Epidermal melanocyte (primary cell): ENCODE measurements at regions not wholly inside any gene's neighbourhood (a gene's known extent, or its start where the extent isn't known, plus 50 kb on each side); places are given as distances from the start of the nearest gene placed in this dataset.

Experiments used
- DNase-seq: peaks from one replicate; pipeline ENCODE4 v3.0.0; 2011; ENCODE audit warnings: low spot score; ENCODE audit not compliant: insufficient read length

DNA sequence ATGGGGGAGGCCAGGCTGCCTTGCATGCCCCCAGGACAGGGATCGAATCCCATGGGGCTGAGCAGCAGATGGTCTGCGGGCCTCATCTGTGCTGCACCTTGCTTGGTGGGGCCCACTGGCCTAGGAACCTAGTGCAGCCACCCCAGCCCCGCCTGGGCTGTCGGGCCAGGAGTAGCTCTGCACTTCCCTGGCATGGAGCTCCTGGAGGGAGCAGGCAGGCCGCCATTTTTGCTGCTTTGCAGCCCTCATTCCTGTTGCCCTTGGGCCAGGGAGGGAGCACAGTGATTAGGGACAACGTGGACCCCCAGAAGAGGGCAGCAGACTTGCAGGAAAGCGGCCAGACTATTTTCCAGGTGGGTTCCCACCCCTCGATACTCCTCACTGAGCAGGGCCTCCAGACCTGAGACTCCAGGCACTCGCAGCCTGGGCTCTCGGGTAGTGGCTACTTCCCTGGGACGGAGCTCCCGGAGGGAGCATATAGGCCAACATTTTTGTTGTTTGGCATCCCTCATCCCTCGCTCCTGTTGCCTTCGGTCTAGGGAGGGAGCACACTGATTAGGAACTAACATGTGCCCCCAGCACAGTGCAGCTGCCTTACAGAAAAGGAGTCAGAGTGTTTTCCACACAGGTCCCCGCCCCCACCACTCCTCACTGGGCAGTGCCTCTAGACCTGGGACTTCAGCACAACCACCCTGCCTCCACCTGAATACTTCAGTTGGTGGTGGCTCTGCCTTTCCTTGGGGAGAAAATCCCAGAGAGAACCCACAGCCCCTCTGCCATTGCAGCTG lies 99.5 kb downstream of the MAIP1 start:
- no peak for DNase-seq

DNA sequence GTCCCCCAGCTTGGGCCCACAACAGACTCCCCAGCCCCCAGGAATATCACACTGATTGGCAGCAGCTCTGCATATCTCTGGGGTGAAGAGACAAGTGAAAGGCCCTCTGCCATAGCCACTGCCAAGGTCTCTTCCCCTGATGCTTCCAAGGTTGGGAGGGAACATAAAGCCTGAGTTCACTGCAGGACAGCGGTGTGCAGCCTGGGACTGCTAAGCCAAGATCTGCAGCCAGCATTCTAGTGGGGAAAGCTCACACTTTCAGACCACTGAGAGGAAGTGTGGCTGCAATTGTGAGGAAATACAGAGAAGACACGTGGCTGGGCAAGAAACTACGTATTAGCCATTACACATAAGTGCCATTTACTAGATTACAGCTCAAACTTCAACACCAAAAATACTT lies 100.7 kb downstream of the MAIP1 start:
- DNase-seq, result no peak

GRCh38 chr2:200063155-200063554 lies 107.8 kb downstream of the MAIP1 start:
- DNase-seq, result no peak

- no peak for DNase-seq
These were observed 109.5 kb downstream of the MAIP1 start for GRCh38 chr2:200064879-200065278.

DNA sequence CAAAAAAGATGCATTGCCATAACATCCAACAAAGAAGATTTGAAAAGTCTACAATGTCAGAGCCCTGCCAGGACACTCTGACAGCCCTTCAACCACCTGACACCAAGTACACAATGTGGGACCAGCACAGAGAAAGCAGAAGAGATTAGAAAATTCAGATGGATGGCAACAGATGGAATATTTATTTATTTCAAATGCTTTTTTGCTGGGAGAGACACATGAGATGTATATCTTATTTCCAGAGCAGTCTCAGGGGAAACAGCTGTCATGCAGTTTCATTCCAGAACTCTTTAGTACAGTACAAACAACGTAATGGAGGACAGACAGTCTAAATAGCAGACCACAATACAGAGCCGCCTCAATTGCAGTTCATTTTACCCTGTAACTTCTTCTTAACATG lies 110.1 kb downstream of the MAIP1 start:
- DNase-seq, result no peak

- DNase-seq, result no peak
These were observed 111.0 kb downstream of the MAIP1 start for GRCh38 chr2:200066417-200066816.

- DNase-seq, result no peak
These were observed 113.3 kb downstream of the MAIP1 start for GRCh38 chr2:200068642-200069041.

DNA sequence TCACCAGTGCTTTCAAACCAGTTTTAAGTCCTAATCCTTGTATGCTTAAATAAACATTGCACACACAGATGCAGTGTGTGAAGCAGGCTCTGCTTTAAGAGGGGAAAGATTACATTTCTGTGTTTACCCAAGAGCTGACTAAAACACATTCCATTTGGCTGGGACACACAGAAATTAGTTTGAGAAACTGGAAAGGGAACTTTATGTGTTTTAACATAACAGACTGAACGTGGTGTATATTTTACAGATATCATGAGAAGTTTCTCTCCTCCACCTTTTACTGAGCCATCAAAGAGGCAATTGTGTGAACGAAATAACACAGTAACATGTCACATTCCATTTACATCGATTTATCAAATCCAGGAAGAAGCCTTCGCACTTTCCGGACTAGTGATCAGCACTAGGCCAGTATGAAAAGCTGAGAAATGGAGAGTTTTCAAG lies 121.8 kb downstream of the MAIP1 start:
- no peak for DNase-seq

DNA sequence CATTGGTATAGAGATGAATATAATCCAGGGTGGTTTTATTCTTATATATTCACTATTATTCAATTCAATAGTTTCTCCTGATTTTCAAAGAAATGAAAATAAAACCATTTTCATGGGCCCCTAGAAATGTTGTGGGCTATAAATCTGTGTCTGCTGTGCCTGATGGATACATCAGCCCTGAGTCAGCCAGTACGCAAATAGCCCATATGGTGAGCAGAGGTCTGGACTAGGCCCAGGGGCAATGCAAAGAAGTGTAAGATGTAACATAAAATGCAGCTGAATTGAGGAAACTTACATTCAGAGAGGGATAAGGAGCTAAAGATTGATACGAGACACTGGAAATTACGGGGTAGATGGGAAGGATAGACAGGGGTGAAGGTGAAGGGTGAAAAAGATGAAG lies 122.5 kb downstream of the MAIP1 start:
- DNase-seq, result no peak

DNA sequence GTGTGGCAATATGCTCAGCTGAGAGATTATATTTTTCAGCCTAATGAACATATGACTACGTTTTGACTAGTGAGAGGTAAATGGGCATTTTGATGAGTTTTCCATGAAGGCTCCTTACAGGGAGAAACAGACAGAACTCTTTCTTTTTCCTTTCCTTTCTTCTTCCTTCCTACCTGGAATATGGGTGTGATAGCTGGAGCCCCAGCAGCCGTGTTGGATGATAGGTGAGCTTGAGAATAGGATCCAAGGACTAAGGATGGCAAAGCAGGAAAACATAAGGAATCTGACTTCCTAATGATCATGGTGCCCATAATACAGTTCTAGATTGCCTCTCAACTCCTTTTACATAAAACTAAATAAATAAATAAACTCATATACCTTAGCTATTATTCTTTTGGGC lies 124.0 kb downstream of the MAIP1 start:
- no peak for DNase-seq

GRCh38 chr2:200081236-200081635 lies 125.9 kb downstream of the MAIP1 start:
- DNase-seq, result no peak

DNA sequence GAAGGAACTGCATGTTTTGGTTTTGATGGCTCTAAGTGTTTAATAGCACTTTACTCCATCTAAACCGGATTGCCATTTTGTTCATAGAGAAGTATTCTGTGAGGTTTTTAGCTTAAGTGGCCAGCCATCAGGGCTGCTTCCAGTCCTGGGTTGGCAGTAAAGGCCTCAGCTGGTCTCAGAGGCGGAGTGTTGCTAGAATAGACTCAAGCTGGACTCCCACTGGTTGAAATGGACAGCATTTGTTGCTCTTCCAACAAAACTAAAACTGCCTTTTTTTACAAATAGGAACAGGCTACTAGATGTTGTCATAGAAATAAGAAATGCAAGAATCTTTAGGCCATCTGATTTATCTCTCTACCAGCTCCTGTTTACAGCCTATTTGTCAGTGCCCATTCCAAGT lies 126.4 kb downstream of the MAIP1 start:
- no peak for DNase-seq

DNA sequence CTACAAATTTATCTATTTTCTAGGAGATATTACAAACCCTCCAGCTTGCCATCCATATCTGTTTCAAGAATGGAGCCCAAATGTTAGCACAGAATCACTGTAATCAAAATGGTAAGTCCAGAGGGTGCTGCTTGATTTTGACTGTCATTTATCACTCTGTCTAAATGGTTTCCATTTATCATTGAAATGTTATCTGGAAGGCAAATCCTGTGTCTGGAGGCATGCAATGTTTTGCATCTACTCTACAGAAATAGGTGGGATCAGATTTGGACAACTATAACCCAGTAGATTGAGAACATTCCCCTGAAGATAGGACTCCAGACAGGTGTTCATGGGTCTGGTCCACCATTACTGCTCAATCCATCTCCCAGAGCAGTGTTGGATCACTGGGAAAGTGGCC lies 128.7 kb downstream of the MAIP1 start:
- DNase-seq, result no peak

- no peak for DNase-seq
These were observed 131.5 kb downstream of the MAIP1 start for GRCh38 chr2:200086911-200087310.

DNA sequence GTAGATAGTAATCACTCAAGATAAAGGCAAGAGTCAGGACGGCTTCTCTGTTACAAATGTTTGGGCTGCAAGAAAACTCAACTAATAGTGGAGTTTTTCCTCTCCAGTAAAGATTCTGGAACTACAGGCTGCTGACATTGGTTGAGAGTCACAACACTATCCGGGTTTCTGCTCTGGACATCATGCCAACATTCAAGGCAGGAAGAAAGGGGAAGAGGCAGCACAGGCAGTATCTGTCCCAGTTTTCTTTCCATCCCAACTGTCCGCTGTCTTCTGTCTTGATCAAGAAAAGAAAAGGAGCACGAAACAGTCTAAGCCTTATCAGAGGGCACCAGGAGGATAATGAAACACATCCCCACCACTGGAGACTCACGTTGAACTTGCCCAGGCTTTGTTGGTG lies 132.1 kb downstream of the MAIP1 start:
- DNase-seq, result no peak

DNA sequence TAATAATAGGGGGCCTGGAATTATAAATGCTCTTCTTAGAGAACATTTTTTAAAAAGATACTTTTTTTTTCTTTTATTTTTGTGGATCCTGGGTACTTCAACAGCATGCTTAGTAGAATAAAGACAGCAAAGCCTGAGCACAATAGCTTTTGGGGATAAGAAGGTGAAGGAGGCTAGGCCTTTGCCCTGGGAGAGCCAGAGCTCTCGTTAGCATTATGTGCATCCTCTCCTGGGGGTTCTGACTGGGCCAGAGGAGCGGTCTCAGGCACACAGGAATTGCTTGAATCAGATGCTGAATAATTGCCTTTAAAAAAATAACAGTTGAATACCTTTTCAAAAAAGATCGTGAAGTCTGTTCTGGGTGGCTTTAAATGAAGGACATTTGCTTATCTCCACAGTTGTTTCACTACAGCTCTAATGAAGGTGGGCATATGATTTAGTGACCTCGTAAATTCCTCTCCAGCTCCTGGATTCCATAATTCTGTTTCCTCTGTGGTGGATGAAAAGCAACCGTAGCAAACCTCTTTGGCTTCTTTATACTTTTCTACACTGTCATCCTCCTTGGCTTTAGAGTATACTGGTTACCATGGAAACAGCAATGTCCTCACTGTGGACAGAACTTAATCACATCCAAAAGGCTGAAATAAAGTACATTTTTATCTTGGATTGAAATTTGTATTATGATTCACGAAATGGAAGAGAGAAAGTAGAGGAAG lies 133.8 kb downstream of the MAIP1 start:
- no peak for DNase-seq

- DNase-seq, result no peak
These were observed 134.4 kb downstream of the MAIP1 start for GRCh38 chr2:200089756-200090109.

DNA sequence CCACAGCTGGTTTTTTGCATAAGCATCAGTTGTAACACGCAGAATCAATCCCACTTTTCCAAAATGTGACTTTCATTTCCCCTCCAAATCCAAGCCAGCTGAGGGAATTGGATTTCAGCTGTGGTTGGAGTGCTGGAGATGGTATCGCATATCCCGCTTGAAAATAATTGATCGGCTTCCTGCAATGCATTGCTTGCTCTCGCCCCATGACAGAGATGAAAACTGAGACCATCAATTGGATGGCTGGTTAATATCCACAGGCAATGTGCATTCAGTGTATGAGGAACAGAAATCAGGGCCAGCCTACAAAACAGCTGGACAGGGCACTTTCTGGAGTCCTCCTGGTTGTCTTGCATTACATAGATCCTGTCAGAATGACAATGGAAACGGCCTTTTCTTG lies 135.3 kb downstream of the MAIP1 start:
- no peak for DNase-seq

DNA sequence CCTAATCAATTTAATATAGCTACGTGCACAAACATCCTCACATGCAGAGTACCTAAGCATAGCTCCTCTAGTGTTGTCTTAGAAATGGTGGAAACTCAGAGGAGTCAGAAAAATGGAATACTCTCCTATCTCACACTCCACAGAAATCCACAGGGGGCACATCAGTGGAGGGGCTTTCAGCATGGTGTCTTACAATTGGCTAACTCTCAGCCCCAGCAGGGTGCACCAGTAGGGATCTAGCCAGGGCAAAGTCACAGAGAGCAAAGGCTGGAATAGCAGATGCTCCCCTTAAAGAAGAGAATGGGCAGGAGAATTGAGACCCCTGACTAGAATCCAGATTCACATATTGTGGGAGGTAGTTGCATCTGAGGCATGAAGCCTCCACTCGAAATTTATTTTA lies 135.7 kb downstream of the MAIP1 start:
- DNase-seq, result no peak

GRCh38 chr2:200092235-200092634 lies 136.9 kb downstream of the MAIP1 start:
- no peak for DNase-seq

DNA sequence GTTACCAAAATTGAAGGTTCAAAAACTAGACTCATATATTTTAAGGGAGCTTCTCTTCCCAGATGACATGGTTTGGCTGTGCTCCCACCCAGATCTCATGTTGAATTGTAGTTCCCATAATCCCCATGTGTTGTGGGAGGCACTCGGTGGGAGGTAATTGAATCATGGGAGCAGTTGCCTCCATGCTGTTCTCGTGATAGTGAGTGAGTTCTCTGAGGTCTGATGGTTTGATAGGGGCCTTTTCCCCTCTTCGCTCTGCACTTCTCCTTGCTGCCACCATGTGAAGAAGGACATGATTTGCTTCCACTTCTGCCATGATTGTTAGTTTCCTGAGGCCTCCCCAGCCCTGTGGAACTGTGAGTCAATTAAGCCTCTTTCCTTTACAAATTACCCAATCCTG lies 140.1 kb downstream of the MAIP1 start:
- DNase-seq, result no peak

- no peak for DNase-seq
These were observed 143.9 kb downstream of the MAIP1 start for GRCh38 chr2:200099256-200099655.

DNA sequence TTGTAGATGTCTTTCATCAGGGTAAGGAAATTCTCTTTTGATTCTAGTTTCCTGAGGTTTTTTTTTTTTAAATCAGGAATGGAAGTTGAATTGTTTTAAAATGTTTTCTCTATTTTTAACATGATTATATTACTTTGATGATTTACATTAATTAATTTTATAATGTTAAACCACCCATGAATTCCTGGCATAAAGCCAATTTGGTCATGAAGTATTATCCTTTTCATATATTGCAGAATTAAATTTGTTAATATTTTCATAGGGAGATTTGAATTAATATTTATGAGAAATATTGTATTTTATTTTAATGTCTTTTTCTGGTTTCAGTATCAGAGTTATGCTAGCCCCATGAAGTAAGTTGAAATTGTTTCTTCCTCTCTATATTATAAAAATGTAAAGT lies 144.6 kb downstream of the MAIP1 start:
- DNase-seq, result no peak
